GM12878 (cell line): ENCODE measurements at regions not wholly inside any gene's neighbourhood (a gene's known extent, or its start where the extent isn't known, plus 50 kb on each side); places are given as distances from the start of the nearest gene placed in this dataset.

Experiments used
- ATAC-seq: fragments of 200-7000 bp; cut with Tn5 transposase; 3 replicates; pipeline ENCODE4 v1.9.1; 2020; ENCODE audit warnings: mild to moderate bottlenecking, moderate library complexity
- BruUV-seq: library from RNA; stranded (reverse); fragments of 400-500 nt; replicated peaks from 2 replicates; lab custom pipeline; 2021; lab: Mats Ljungman, UMichigan
- CTCF ChIA-PET: fragments of 300-600 bp; sonication (Branson Sonifier 250); formaldehyde crosslinking; extraction: SDS; loops from one replicate; lab custom pipeline; 2021; ENCODE audit warnings: inconsistent platforms; lab: Yijun Ruan, JAX
- POLR2A ChIA-PET: fragments of 350-600 bp; formaldehyde crosslinking; extraction: SDS; loops from one replicate; lab custom pipeline; 2021; ENCODE audit warnings: inconsistent platforms; lab: Charles Lee
- RAD21 ChIA-PET: fragments of 300-600 bp; sonication (Branson Sonifier 250); formaldehyde crosslinking; loops from one replicate; lab custom pipeline; 2023; ENCODE audit warnings: antibody characterized with exemption; ENCODE audit not compliant: unreplicated experiment; lab: Charles Lee
- SMC1A ChIA-PET: fragments of 300-600 bp; sonication (Branson Sonifier 250); formaldehyde crosslinking; loops from one replicate; lab custom pipeline; 2023; ENCODE audit not compliant: unreplicated experiment, uncharacterized antibody; lab: Charles Lee
- DNase-seq: peaks from one replicate; pipeline ENCODE4 v3.0.0-alpha.2; 2011; ENCODE audit warnings: low read depth, low spot score
- FAIRE-seq: peaks from 3 replicates; lab custom pipeline; 2011; peaks lifted over from hg19 to GRCh38; lab: Jason Lieb, UNC
- H2AFZ ChIP-seq: 2 replicates; pipeline ENCODE4 v1.6.0; 2011; ENCODE audit warnings: low read depth, low read length, control low read depth; ENCODE audit not compliant: control insufficient read depth
- H3K27ac ChIP-seq: 2 replicates; pipeline ENCODE4 v1.5.1; 2011; ENCODE audit warnings: control low read depth; ENCODE audit not compliant: control insufficient read depth, insufficient read depth
- H3K27me3 ChIP-seq, 2 experiments: replicated peaks in 1 of 2; 2 replicates each; pipeline versions ENCODE4 v1.6.0 to v1.6.1; 2011; ENCODE audit warnings: low read length in 1 of 2; ENCODE audit not compliant: control insufficient read depth in 2 of 2, insufficient read depth in 2 of 2
- H3K36me3 ChIP-seq, 2 experiments: 2 replicates each; pipeline ENCODE4 v1.5.1; 2011; ENCODE audit warnings: low read length in 1 of 2; ENCODE audit not compliant: control insufficient read depth in 2 of 2, insufficient read depth in 2 of 2
- H3K4me1 ChIP-seq: 2 replicates; pipeline ENCODE4 v1.6.1; 2011; ENCODE audit warnings: mild to moderate bottlenecking, low read length, moderate library complexity, mixed read lengths; ENCODE audit not compliant: control insufficient read depth, insufficient read depth
- H3K4me2 ChIP-seq: 2 replicates; pipeline ENCODE4 v1.6.0; 2011; ENCODE audit warnings: control low read depth; ENCODE audit not compliant: control insufficient read depth, insufficient read depth
- H3K4me3 ChIP-seq: fragments of 200-600 bp; sonication (generic); 2 replicates; pipeline ENCODE4 v1.5.1; 2016
- H3K79me2 ChIP-seq: 2 replicates; pipeline ENCODE4 v1.6.0; 2011; ENCODE audit warnings: low read length; ENCODE audit not compliant: control insufficient read depth, insufficient read depth
- H3K9ac ChIP-seq: 2 replicates; pipeline ENCODE4 v1.8.0; 2011; ENCODE audit warnings: low read length, control low read depth, mixed read lengths; ENCODE audit not compliant: control insufficient read depth, insufficient read depth
- H3K9me3 ChIP-seq: replicated peaks from 3 replicates; pipeline ENCODE4 v1.5.1; 2011; ENCODE audit warnings: mild to moderate bottlenecking, low read length; ENCODE audit not compliant: control insufficient read depth, insufficient read depth
- H4K20me1 ChIP-seq: 2 replicates; pipeline ENCODE4 v1.6.0; 2011; ENCODE audit not compliant: control insufficient read depth, insufficient read depth
- CREM ChIP-seq: IDR thresholded peaks from 2 replicates; pipeline ENCODE4 v1.6.1; 2014; ENCODE audit warnings: antibody characterized with exemption, low read depth
- EZH2 ChIP-seq: IDR thresholded peaks from 2 replicates; pipeline ENCODE4 v1.6.1; 2012; ENCODE audit warnings: low read depth, mild to moderate bottlenecking, control low read depth, inconsistent platforms, low read length, borderline replicate concordance; ENCODE audit not compliant: control insufficient read depth
- MXI1 ChIP-seq: fragments of 150-350 bp; IDR thresholded peaks from 2 replicates; pipeline ENCODE4 v1.6.1; 2011; ENCODE audit warnings: low read depth, mild to moderate bottlenecking, inconsistent platforms, low read length, improper control_type of control experiment
- NFXL1 ChIP-seq: fragments of 450-650 bp; IDR thresholded peaks from 2 replicates; pipeline ENCODE4 v1.6.1; 2017; ENCODE audit warnings: antibody characterized with exemption, mild to moderate bottlenecking, borderline replicate concordance
- NR2C1 ChIP-seq: fragments of 450-650 bp; IDR thresholded peaks from 2 replicates; pipeline ENCODE4 v1.6.1; 2017; ENCODE audit warnings: antibody characterized with exemption, mild to moderate bottlenecking, moderate library complexity
- NR2F1 ChIP-seq: fragments of 450-650 bp; conservative IDR thresholded peaks from 2 replicates; pipeline ENCODE4 v1.6.1; 2017; ENCODE audit warnings: mild to moderate bottlenecking
- POU2F2 ChIP-seq: IDR thresholded peaks from 3 replicates; pipeline ENCODE4 v1.6.1; 2011; ENCODE audit warnings: low read depth, mild to moderate bottlenecking, low read length, borderline replicate concordance
- RAD51 ChIP-seq: fragments of 450-650 bp; IDR thresholded peaks from 2 replicates; pipeline ENCODE4 v1.6.1; 2016; ENCODE audit warnings: moderate library complexity, mild to moderate bottlenecking, inconsistent platforms
- SMARCA5 ChIP-seq: fragments of 450-650 bp; IDR thresholded peaks from 2 replicates; pipeline ENCODE4 v1.6.1; 2017; ENCODE audit warnings: mild to moderate bottlenecking
- SREBF2 ChIP-seq: IDR thresholded peaks from 2 replicates; pipeline ENCODE4 v1.6.1; 2012; ENCODE audit warnings: mild to moderate bottlenecking, low read length
- WGBS: methylation state at CpG from one replicate; pipeline ENCODE4 v1.1.6; 2016; ENCODE audit warnings: low lambda C conversion rate; ENCODE audit not compliant: insufficient replicate concordance, insufficient coverage; ENCODE audit errors: missing lambda C conversion rate; 5-methylcytosine and 5-hydroxymethylcytosine counted together
- in situ Hi-C: fragments of 300-500 bp; cut with MboI; formaldehyde crosslinking; loops from 9 replicates; pipeline ENCODE4 v1.14.3; 2018; ENCODE audit warnings: mixed read lengths
- intact Hi-C: fragments of 100-400 bp; cut with micrococcal nuclease; formaldehyde crosslinking; loops from one replicate; pipeline ENCODE4 v1.14.2; 2022; ENCODE audit not compliant: unreplicated experiment
- TF ChIP-seq, protein P1 (sequence below): IDR thresholded peaks from 2 replicates; pipeline ENCODE4 v1.6.1; 2011; ENCODE audit warnings: borderline replicate concordance, low read depth, mild to moderate bottlenecking, moderate library complexity, mixed read lengths, low read length; ENCODE audit not compliant: insufficient read depth; ENCODE audit errors: extremely low read length

DNA sequence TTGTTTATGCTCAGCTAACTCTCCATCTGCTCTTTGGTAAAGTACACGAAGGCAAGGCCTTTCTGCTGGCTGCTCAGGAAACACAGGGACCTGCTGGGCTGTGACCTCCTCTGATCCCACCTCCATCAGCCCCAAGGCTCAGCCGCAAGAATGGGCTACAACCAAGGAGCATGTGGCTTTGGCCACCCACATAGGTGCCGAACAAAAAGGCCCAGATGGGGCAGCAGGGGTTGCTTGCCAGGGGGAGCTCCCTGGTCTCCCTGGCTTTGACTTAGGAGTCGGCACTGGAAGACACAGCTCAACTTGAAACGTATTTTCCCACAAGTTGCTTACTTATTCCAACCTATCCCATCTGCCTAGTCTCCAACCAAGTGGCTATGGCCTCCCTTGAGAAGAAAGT, 461.1 kb downstream of the ICE1 start:
- no peaks in the 10 kb centered on the region for H3K36me3 ChIP-seq
- FAIRE-seq = no peak
- H3K4me2 ChIP-seq = no peak overlapping the region
- no peak for DNase-seq
- POLR2A ChIA-PET = no interaction called here
- H3K79me2 ChIP-seq = no peaks in the 10 kb centered on the region
- no peak overlapping the region for H3K4me3 ChIP-seq
- no peak overlapping the region for H2AFZ ChIP-seq
- BruUV-seq = no TSS peak
- in situ Hi-C loops (no loop called here), intact Hi-C loops (loop anchor here (10.0 kb wide), 1 partner anchor 691 kb away; no protein-coding TSS in a partner anchor)
- WGBS = 26% methylated on average over 5 of the region's 5 CpGs
- no peaks in the 10 kb centered on the region for H3K4me1 ChIP-seq
- CTCF ChIA-PET = interaction anchor here (0.8 to 4.2 kb wide), 4 partner anchors 22 to 387 kb away, joined by 3 to 27 read pairs (median 4); no protein-coding TSS in a partner anchor
- ATAC-seq = no peak
- no peaks in the 10 kb centered on the region for H3K9me3 ChIP-seq
- H4K20me1 ChIP-seq = no peaks in the 10 kb centered on the region
- no peak overlapping the region for H3K27ac ChIP-seq
- SMC1A ChIA-PET = interaction anchor here (1.1 to 4.4 kb wide), 3 partner anchors 387 to 602 kb away, joined by 4 to 19 read pairs (median 5); no protein-coding TSS in a partner anchor
- TF ChIP-seq NR2C1 (no peak), RAD51 (no peak), SMARCA5 (no peak), NR2F1 (no peak), MXI1 (no peak), SREBF2 (no peak), EZH2 (no peak), POU2F2 (no peak), NFXL1 (no peak), CREM (no peak)
- TF ChIP-seq, protein P1, sequence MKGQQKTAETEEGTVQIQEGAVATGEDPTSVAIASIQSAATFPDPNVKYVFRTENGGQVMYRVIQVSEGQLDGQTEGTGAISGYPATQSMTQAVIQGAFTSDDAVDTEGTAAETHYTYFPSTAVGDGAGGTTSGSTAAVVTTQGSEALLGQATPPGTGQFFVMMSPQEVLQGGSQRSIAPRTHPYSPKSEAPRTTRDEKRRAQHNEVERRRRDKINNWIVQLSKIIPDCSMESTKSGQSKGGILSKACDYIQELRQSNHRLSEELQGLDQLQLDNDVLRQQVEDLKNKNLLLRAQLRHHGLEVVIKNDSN = no peak
- H3K27me3 ChIP-seq = no peaks in the 10 kb centered on the region
- H3K9ac ChIP-seq = no peak overlapping the region
- RAD21 ChIA-PET = no interaction called here
